DND-41 (cell line): ENCODE measurements at regions not wholly inside any gene's neighbourhood (a gene's known extent, or its start where the extent isn't known, plus 50 kb on each side); places are given as distances from the start of the nearest gene placed in this dataset.

ENCODE experiments used
- EZH2 ChIP-seq: IDR thresholded peaks from 3 replicates; pipeline ENCODE4 v1.6.1; 2012; ENCODE audit warnings: borderline replicate concordance, low read depth, mild to moderate bottlenecking, moderate library complexity, low read length, inconsistent platforms; ENCODE audit not compliant: severe bottlenecking
- TF ChIP-seq, protein P1 (sequence below): IDR thresholded peaks from 2 replicates; pipeline ENCODE4 v1.5.1; 2012; ENCODE audit warnings: borderline replicate concordance, low read length, moderate library complexity, mild to moderate bottlenecking; ENCODE audit not compliant: poor library complexity, severe bottlenecking; ENCODE audit errors: extremely low read depth

DNA sequence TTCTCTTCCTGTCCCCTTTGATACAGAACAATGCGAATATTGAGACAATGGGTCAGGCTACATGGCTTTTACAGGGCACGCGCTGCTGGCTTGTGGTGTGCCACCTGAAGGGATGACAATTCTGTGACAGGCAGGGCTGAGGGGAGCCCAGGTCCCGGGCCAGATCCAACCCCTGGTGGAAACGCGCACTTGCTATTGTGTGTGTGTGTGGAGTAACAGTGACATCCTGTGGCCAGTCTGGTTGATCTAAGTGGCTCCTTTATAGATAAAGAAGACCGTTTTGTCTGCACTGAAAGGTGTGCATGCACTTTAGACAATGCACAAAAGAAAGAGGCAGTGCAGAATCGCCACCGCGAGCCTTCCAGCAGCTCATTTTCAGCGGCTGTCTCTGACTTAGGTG is 273.6 kb downstream of the HRH4 start:
- TF ChIP-seq, protein P1, sequence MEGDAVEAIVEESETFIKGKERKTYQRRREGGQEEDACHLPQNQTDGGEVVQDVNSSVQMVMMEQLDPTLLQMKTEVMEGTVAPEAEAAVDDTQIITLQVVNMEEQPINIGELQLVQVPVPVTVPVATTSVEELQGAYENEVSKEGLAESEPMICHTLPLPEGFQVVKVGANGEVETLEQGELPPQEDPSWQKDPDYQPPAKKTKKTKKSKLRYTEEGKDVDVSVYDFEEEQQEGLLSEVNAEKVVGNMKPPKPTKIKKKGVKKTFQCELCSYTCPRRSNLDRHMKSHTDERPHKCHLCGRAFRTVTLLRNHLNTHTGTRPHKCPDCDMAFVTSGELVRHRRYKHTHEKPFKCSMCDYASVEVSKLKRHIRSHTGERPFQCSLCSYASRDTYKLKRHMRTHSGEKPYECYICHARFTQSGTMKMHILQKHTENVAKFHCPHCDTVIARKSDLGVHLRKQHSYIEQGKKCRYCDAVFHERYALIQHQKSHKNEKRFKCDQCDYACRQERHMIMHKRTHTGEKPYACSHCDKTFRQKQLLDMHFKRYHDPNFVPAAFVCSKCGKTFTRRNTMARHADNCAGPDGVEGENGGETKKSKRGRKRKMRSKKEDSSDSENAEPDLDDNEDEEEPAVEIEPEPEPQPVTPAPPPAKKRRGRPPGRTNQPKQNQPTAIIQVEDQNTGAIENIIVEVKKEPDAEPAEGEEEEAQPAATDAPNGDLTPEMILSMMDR, result peak; percentile 37
- TF ChIP-seq EZH2, result no peak
